ENCODE measurements at regions not wholly inside any gene's neighbourhood (a gene's known extent, or its start where the extent isn't known, plus 50 kb on each side); places are given as distances from the start of the nearest gene placed in this dataset.
"Not testable (repeated sequence)": the region's sequence is repeated elsewhere in the genome, so short reads cannot be mapped to it uniquely, and the experiment has no call there.

DNA sequence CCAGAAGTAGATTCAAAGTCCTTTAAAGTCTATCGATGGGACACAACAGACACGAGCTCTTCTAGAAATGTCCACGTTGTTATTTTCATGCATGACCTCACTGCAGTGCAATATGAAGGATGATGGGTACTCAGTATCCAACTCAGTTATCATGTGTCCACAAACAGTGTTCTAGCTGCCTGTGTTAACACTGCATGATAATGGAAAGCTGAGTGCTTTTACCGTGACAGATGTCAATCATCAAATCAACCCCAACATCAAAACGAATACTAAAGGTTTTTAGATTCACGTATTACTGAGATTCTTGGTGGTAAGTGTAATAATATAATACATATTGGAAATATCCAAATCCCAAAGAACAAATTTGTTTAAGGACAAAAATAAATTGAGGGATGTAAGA lies 394.8 kb upstream of the TENM3 start:
- Histone ChIP-seq H3K4me3 (ENCODE audit: low read length in 3 of 3) (no peak overlapping the region), H3K36me3 (ENCODE audit: control insufficient read depth in 2 of 3, insufficient read depth in 3 of 3, low read length in 3 of 3) (no peaks in the 10 kb centered on the region), H3K27me3 (ENCODE audit: control insufficient read depth, insufficient read depth, low read length) (no peaks in the 10 kb centered on the region), H3K9me3 (ENCODE audit: control insufficient read depth in 2 of 3, insufficient read depth in 1 of 3, low read length in 3 of 3) (no peaks in the 10 kb centered on the region), H3K9ac (ENCODE audit: low read length in 3 of 3) (no peak overlapping the region), H3K4me1 (ENCODE audit: control insufficient read depth in 2 of 3, insufficient read depth in 2 of 3, low read depth in 1 of 3, low read length in 3 of 3) (no peaks in the 10 kb centered on the region), H3K27ac (ENCODE audit: low read depth in 2 of 2, low read length in 2 of 2) (no peak overlapping the region)
- DNase-seq (no peak), FAIRE-seq (no peak)
- intact Hi-C loops (cut with DNase I), result no loop called here
- TF ChIP-seq, protein P1, sequence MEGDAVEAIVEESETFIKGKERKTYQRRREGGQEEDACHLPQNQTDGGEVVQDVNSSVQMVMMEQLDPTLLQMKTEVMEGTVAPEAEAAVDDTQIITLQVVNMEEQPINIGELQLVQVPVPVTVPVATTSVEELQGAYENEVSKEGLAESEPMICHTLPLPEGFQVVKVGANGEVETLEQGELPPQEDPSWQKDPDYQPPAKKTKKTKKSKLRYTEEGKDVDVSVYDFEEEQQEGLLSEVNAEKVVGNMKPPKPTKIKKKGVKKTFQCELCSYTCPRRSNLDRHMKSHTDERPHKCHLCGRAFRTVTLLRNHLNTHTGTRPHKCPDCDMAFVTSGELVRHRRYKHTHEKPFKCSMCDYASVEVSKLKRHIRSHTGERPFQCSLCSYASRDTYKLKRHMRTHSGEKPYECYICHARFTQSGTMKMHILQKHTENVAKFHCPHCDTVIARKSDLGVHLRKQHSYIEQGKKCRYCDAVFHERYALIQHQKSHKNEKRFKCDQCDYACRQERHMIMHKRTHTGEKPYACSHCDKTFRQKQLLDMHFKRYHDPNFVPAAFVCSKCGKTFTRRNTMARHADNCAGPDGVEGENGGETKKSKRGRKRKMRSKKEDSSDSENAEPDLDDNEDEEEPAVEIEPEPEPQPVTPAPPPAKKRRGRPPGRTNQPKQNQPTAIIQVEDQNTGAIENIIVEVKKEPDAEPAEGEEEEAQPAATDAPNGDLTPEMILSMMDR (IDR thresholded peaks at IDR 0.05; ENCODE audit: borderline replicate concordance, extremely low read depth, insufficient read depth), result no peak

DNA sequence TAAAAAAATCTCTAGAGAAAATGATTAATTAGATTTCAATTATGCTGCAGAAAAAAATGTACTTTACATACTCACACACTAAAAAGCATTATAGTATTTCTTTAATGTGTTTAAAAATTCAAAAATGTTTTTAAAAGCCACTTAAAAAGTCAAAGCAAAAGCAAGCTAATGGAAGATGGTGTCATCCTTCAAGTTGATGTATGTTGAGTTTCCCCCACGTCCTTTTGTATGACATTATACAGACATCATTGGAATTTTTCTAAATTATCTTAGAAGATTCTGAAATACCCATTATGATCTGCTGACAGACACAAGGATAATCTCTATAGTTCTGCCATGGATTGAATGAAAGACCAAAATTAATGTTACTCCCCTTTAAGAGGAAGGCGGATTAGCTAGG lies 393.7 kb upstream of the TENM3 start:
- H3K27me3 ChIP-seq (ENCODE audit: control insufficient read depth, insufficient read depth, low read length), result no peaks in the 10 kb centered on the region
- H3K9ac ChIP-seq (ENCODE audit: low read length in 3 of 3), result no peak overlapping the region
- no peak overlapping the region for H3K4me3 ChIP-seq (ENCODE audit: low read length in 3 of 3)
- intact Hi-C loops (cut with DNase I), result no loop called here
- DNase-seq (no peak), FAIRE-seq (no peak)
- H3K4me1 ChIP-seq (ENCODE audit: control insufficient read depth in 2 of 3, insufficient read depth in 2 of 3, low read depth in 1 of 3, low read length in 3 of 3), result no peaks in the 10 kb centered on the region
- H3K27ac ChIP-seq (ENCODE audit: low read depth in 2 of 2, low read length in 2 of 2), result no peak overlapping the region
- no peaks in the 10 kb centered on the region for H3K36me3 ChIP-seq (ENCODE audit: control insufficient read depth in 2 of 3, insufficient read depth in 3 of 3, low read length in 3 of 3)
- H3K9me3 ChIP-seq (ENCODE audit: control insufficient read depth in 2 of 3, insufficient read depth in 1 of 3, low read length in 3 of 3), result no peaks in the 10 kb centered on the region
- TF ChIP-seq, protein P1 (IDR thresholded peaks at IDR 0.05; ENCODE audit: borderline replicate concordance, extremely low read depth, insufficient read depth), result no peak

DNA sequence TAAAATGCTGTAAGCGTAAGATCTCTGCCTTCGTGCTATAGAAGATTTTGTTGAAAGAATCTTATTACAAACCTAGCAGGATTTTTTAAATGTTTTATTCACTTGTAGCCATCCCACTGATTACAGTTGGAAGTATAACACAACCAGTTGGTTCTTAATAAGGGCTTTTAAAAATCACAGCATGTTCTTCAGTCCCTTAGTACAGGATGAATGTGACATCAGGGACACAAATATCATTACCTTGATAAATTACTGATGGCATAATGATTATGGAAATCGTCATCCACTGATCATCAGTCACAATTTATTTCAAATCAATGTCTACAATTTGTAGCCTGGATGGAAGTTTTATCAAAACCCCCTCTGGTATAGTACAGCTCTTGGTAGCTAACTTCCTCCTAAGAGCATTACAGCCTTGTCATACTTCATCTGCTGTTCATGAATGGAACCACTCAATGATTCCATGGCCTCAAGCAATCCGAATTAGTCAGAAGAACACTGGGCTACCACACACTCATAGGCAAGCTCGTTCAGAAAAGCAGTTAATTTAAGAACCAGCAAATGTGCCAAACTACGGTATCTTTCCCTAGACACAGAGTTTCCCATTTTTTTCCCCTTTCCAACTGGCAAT lies 389.2 kb upstream of the TENM3 start:
- Histone ChIP-seq H3K4me1 (ENCODE audit: control insufficient read depth in 2 of 3, insufficient read depth in 2 of 3, low read depth in 1 of 3, low read length in 3 of 3) (no peaks in the 10 kb centered on the region), H3K27ac (ENCODE audit: low read depth in 2 of 2, low read length in 2 of 2) (no peak overlapping the region), H3K9ac (ENCODE audit: low read length in 3 of 3) (no peak overlapping the region), H3K36me3 (ENCODE audit: control insufficient read depth in 2 of 3, insufficient read depth in 3 of 3, low read length in 3 of 3) (no peaks in the 10 kb centered on the region), H3K9me3 (ENCODE audit: control insufficient read depth in 2 of 3, insufficient read depth in 1 of 3, low read length in 3 of 3) (no peaks in the 10 kb centered on the region), H3K4me3 (ENCODE audit: low read length in 3 of 3) (no peak overlapping the region), H3K27me3 (ENCODE audit: control insufficient read depth, insufficient read depth, low read length) (no peaks in the 10 kb centered on the region)
- no peak for DNase-seq
- TF ChIP-seq, protein P1 (IDR thresholded peaks at IDR 0.05; ENCODE audit: borderline replicate concordance, extremely low read depth, insufficient read depth), result no peak
- intact Hi-C loops (cut with DNase I), result no loop called here
- FAIRE-seq, result no peak

DNA sequence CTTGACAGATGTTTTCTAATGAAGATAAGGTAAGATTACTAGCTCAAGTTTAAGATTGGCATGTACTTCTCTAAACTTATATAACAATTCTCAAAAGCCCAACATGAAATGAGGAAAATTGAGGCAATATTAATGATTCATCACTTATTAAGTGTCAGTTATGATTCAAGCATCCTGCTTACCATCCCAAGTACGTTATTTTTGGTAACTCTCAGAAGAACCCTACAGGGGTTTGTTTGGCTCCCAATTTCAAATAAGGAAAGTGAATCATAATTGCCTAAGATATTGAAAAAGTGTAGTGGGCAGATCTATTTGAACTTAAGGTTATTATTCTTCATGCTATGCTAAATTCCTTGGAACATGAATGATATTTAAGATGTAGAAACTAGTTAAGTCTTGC lies 387.9 kb upstream of the TENM3 start:
- Histone ChIP-seq H3K36me3 (ENCODE audit: control insufficient read depth in 2 of 3, insufficient read depth in 3 of 3, low read length in 3 of 3) (no peaks in the 10 kb centered on the region), H3K4me3 (ENCODE audit: low read length in 3 of 3) (no peak overlapping the region), H3K9me3 (ENCODE audit: control insufficient read depth in 2 of 3, insufficient read depth in 1 of 3, low read length in 3 of 3) (no peaks in the 10 kb centered on the region), H3K9ac (ENCODE audit: low read length in 3 of 3) (no peak overlapping the region), H3K27me3 (ENCODE audit: control insufficient read depth, insufficient read depth, low read length) (no peaks in the 10 kb centered on the region), H3K27ac (ENCODE audit: low read depth in 2 of 2, low read length in 2 of 2) (no peak overlapping the region), H3K4me1 (ENCODE audit: control insufficient read depth in 2 of 3, insufficient read depth in 2 of 3, low read depth in 1 of 3, low read length in 3 of 3) (no peaks in the 10 kb centered on the region)
- no peak for FAIRE-seq
- intact Hi-C loops (cut with DNase I), result no loop called here
- no peak for DNase-seq
- TF ChIP-seq, protein P1 (IDR thresholded peaks at IDR 0.05; ENCODE audit: borderline replicate concordance, extremely low read depth, insufficient read depth), result no peak

DNA sequence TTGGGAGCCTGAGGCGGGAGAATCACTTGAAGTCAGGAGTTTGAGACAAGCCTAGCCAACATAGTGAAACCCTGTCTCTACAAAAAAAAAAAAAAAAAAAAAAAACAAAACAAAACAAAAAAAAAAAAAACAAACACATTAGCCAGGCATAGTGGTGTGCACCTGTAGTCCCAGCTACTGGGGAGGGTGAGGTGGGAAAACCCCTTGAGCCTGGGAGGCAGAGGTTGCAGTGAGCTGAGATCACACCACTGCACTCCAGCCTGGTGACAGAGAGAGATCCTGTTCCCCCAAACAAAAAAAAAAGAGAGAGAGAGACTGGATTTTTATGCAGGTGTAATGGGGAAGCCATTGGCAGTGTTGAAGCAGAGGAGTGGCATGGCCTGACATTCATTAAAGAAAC lies 385.7 kb upstream of the TENM3 start:
- H3K4me1 ChIP-seq (ENCODE audit: control insufficient read depth in 2 of 3, insufficient read depth in 2 of 3, low read depth in 1 of 3, low read length in 3 of 3); FAIRE-seq; DNase-seq; H3K36me3 ChIP-seq (ENCODE audit: control insufficient read depth in 2 of 3, insufficient read depth in 3 of 3, low read length in 3 of 3); H3K27me3 ChIP-seq (ENCODE audit: control insufficient read depth, insufficient read depth, low read length); H3K9me3 ChIP-seq (ENCODE audit: control insufficient read depth in 2 of 3, insufficient read depth in 1 of 3, low read length in 3 of 3); H3K4me3 ChIP-seq (ENCODE audit: low read length in 3 of 3); H3K9ac ChIP-seq (ENCODE audit: low read length in 3 of 3); H3K27ac ChIP-seq (ENCODE audit: low read depth in 2 of 2, low read length in 2 of 2); intact Hi-C loops (cut with DNase I): not testable (repeated sequence)

Measured in kidney (tissue), 13 donors.